NB4 (cell line): ENCODE measurements at regions not wholly inside any gene's neighbourhood (a gene's known extent, or its start where the extent isn't known, plus 50 kb on each side); places are given as distances from the start of the nearest gene placed in this dataset.

Source experiments
- DNase-seq: peaks from one replicate; pipeline ENCODE4 v3.0.0; 2010; ENCODE audit warnings: low read depth
- H3K4me3 ChIP-seq: one replicate; pipeline ENCODE4 v1.5.1; 2011; ENCODE audit warnings: mild to moderate bottlenecking, low read depth, low read length, moderate library complexity
- CTCF ChIP-seq: IDR thresholded peaks from one replicate; pipeline ENCODE4 v1.5.1; 2012; ENCODE audit warnings: low read depth, low read length
- MAX ChIP-seq: IDR thresholded peaks from 2 replicates; pipeline ENCODE4 v1.6.1; 2011; ENCODE audit warnings: low read depth, low read length
- MYC ChIP-seq: IDR thresholded peaks from 2 replicates; pipeline ENCODE4 v1.6.1; 2011; ENCODE audit warnings: low read depth, low read length
- POLR2A ChIP-seq: IDR thresholded peaks from 2 replicates; pipeline ENCODE4 v1.6.1; 2011; ENCODE audit warnings: mild to moderate bottlenecking; ENCODE audit not compliant: insufficient read length; ENCODE audit errors: extremely low read depth

GRCh38 chr6:12364621-12365020 lies 74.5 kb downstream of the EDN1 start:
- no peak overlapping the region for H3K4me3 ChIP-seq
- no peak for DNase-seq
- TF ChIP-seq CTCF (no peak), POLR2A (no peak), MAX (no peak), MYC (no peak)

GRCh38 chr6:12366731-12367130 lies 76.6 kb downstream of the EDN1 start:
- no peak overlapping the region for H3K4me3 ChIP-seq
- TF ChIP-seq CTCF (no peak), MAX (no peak), MYC (no peak)
- DNase-seq: no peak

GRCh38 chr6:12367412-12367811 lies 77.3 kb downstream of the EDN1 start:
- DNase-seq: no peak

GRCh38 chr6:12369355-12369754 lies 79.2 kb downstream of the EDN1 start:
- DNase-seq: no peak
- no peak for TF ChIP-seq CTCF
- TF ChIP-seq MYC: no peak
- TF ChIP-seq POLR2A: no peak
- no peak for TF ChIP-seq MAX
- no peak overlapping the region for H3K4me3 ChIP-seq

More at GRCh38 chr6:12367412-12367811, 77.3 kb downstream of the EDN1 start:
- TF ChIP-seq MAX (no peak), MYC (no peak), POLR2A (no peak), CTCF (no peak)
- no peak overlapping the region for H3K4me3 ChIP-seq

- DNase-seq: peak; percentile 83
- TF ChIP-seq MAX (peak; percentile 8; the same call in 1 of the 2 replicates), CTCF (no peak), POLR2A (no peak), MYC (no peak)
These were observed 79.7 kb downstream of the EDN1 start for GRCh38 chr6:12369781-12370262.

GRCh38 chr6:12371151-12371550 lies 81.0 kb downstream of the EDN1 start:
- no peak overlapping the region for H3K4me3 ChIP-seq
- TF ChIP-seq CTCF: no peak
- TF ChIP-seq POLR2A: no peak
- no peak for TF ChIP-seq MYC
- no peak for TF ChIP-seq MAX
- DNase-seq: no peak

More at GRCh38 chr6:12369781-12370262, 79.7 kb downstream of the EDN1 start:
- no peak overlapping the region for H3K4me3 ChIP-seq
